ENCODE measurements at regions not wholly inside any gene's neighbourhood (a gene's known extent, or its start where the extent isn't known, plus 50 kb on each side); places are given as distances from the start of the nearest gene placed in this dataset.
"Not testable (repeated sequence)": the region's sequence is repeated elsewhere in the genome, so short reads cannot be mapped to it uniquely, and the experiment has no call there.

- DNase-seq = no peak
Observed at GRCh38 chr13:75175575-75175974, 306.4 kb downstream of the TBC1D4 start.

DNA sequence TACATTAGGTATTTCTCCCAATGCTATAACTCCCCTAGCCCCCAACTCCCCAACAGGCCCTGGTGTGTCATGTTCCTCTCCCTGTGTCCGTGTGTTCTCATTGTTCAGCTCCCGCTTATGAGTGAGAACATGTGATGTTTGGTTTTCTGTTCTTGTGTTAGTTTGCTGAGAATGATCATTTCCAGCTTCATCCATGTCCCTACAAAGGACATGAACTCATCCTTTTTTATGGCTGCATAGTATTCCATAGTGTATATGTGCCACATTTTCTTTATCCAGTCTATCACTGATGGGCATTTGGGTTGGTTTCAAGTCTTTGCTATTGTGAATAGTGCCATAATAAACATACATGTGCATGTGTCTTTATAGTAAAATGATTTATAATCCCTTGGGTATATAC, 306.9 kb downstream of the TBC1D4 start:
- not testable (repeated sequence) for DNase-seq

DNA sequence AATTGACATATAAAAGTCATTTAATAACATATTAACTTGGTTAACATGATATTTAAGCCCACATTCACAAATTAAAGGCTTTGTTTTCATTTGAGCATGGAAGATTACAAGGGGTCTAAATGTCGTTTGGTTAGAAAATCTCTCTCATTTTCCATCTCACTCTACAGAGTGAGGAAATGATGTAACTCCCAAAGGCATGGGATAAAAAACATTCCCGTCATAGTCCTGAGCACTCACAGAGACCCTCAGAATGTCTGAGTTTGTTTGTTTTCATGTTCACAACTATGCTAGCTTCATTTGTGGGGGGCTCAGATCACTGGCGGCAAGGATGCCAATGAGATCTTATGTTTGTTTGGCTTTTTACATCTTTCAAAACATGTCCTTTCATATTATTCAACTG, 307.5 kb downstream of the TBC1D4 start:
- no peak for DNase-seq

DNA sequence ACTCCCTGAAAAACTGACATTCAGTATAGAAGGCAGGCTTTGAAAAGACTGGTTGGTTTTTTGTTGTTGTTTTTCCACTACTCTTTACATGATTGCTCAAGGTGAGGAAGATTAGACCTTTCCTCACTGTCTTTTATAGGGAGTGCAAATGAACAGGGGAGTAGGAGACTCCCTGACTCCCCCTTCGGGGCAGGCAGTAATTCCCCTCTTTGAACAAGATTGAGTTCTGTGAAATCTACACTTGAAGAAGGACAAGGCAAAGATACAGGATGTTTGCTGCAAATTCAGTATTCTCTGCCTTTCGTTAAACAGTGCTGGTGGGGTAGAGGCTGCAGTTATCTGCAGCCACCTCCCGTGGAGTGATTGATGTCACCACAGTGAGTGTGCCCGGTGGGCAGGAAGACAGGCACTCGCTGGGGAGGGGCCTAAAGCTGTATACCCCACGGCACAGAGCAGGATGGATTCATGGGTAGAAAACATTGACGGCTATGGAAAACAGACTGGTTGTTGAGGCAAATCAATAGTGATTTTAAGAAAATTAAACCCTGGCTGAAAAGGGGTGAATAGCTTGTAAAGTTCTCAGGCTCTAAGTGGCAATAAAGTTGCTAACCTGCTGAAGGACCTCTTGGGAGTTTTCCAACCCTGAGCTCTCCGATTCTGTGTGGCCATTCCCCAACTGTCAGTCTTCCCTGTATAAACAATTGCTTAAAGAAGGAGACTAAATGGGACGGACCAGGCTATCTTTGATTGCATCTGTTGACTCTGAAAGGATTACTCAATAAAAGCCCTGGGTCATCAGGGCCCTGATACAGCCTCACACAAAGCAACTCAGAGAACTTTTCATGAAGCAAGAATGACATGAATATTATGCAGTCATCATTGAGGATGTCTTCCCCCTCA, 308.3 kb downstream of the TBC1D4 start:
- DNase-seq = no peak

GRCh38 chr13:75170311-75170710, 311.7 kb downstream of the TBC1D4 start:
- DNase-seq = no peak

DNA sequence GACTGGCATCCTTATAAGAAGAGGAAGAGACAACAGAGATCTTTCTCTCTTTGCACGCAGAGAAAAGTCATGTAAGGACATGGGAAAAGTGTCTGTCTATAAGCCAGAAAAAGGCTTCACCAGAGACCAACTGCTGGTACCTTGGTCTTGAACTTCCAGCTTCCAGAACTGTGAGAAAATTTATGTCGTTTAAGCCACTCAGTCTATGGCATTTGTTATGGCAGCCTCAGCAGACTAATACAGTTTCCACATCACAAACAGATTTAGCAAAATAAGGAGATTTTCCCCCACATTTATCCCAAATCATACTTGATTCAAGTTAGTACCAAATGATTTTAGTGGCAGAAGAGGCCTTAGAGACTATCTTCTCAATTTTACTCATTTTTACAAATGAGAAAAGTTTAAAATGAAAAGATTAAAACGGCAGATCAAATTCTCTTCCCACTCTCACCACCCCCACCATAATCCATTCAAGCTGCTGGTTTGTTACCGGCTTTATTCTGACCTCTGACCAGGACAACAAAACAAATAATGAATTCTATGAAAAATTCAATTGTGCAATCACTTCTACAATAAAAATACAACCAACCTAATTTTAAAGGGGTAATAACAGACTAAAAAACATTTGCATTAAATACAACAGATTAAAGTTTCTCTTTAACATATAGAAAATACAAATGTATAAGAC, 316.3 kb downstream of the TBC1D4 start:
- DNase-seq = no peak

- DNase-seq = no peak
Observed at GRCh38 chr13:75161804-75162203, 320.2 kb downstream of the TBC1D4 start.

GRCh38 chr13:75160984-75161383, 321.0 kb downstream of the TBC1D4 start:
- DNase-seq = no peak

DNA sequence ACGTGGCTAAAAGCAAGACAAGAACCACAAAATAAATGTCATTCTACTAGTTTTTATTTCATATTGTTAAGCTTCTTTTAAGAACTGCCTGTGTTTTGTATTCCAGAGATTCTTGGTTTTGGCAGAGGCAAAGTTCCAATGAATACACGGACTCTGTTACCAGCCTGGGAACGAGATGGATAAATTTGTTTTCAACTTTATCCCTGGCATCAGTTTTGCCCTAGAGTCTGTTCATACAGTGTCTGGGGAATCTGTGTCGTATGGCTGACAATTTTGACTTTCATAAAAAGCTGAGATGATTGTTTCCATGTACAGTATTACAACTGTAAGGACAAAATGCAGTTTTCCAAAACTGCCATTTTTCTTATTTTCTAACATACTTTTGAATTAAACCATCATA, 327.6 kb downstream of the TBC1D4 start:
- no peak for DNase-seq

GRCh38 chr13:75153834-75154233, 328.1 kb downstream of the TBC1D4 start:
- DNase-seq = no peak

DNA sequence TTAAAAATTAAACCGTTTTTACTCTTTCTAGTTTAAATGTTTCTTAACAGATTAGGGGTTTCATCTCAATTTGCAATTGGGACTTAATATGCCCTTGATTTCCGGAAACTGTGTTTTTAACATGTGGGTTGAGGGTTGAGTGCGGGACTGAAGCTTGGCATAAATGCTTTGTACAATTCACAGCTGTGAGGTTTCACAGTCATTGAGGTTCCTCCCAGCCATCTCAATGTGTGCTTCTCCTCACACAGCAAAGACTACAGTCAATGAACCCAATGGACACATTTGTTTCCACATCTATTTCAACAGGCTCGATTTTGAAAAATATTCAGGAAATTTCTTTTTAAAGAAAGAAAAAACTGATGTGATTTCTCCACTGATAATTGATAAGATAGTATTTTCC, 328.6 kb downstream of the TBC1D4 start:
- no peak for DNase-seq

DNA sequence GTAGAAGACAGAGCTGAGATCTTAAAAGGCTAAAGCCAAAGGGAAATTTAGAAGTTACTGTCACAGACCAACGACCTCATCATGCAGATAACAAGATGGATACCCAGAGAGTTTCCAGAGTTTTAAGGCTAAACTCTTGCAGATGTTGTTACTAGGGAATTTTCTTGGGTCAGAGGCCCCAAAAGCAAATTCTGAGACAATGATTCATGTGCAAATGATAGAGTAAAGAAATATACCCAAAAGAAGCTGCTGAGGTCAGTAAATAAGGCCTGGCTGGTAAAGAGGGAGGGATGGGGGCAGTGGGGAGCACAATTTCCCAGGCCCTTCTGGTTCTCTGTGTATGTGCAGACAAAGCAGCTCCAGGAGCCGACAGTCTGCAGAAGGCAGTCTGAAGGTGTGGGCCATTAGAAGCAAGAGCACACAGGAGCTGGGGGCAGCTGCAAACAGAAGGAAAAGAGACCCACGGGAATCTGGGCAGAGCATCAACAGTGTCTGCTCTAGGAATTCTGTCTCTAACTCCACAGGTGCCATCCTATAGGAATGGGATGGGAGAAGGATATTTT, 330.8 kb downstream of the TBC1D4 start:
- DNase-seq = no peak

GRCh38 chr13:75149776-75150175, 332.2 kb downstream of the TBC1D4 start:
- DNase-seq = no peak

GRCh38 chr13:75147946-75148345, 334.0 kb downstream of the TBC1D4 start:
- no peak for DNase-seq

- DNase-seq = no peak
Observed at GRCh38 chr13:75146436-75146835, 335.5 kb downstream of the TBC1D4 start.

DNA sequence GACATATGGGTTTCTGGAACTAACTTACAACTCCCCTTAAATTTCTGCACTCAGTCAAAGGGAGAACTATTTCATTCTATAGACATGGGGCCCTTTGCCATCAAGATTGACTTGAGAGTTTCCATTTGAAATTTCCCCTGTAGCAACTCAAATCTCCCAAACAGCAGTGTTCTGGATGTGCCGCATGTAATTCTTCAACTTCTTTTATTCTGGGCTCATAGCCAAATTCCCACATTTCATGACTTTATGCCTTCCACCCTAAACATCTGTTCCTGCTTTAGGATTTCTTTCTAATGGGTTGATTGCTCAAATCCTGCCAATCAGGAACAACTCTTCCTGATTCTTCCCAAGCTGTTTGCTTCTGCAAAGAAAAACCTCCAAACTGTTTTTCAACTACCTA, 336.0 kb downstream of the TBC1D4 start:
- DNase-seq = no peak

GRCh38 chr13:75139291-75139690, 342.7 kb downstream of the TBC1D4 start:
- no peak for DNase-seq

DNA sequence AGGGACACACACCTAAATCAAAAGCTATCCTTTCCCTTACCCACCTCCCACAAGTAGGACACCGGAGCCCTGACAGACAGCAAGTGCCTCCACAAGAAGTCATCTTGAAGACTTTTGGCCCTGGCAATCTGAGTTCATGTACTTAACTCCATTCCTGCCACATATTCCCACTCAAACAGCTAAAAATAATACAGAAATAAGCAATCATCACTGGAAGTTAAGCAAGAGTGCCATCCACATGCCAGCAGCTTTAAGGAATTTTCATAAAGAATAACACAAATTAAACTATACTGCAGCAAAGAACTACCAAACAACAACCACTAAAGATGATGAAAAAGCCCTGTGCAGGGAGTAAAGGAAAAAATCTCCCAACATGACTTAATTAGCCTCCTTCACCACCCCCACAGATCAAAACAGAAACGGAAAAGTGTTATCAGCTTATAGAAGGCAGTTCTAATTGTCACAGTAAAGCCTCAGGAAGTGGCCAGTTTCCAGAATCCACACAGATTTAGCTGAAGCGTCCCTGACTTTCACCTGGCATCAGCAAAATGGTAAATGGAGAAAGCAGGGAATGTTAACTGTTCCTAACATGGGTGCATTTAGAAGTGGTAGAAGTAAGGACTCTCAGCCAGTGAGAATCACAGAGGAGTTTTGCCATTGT, 343.9 kb downstream of the TBC1D4 start:
- no peak for DNase-seq

GRCh38 chr13:75136151-75136550, 345.8 kb downstream of the TBC1D4 start:
- DNase-seq = no peak

DNA sequence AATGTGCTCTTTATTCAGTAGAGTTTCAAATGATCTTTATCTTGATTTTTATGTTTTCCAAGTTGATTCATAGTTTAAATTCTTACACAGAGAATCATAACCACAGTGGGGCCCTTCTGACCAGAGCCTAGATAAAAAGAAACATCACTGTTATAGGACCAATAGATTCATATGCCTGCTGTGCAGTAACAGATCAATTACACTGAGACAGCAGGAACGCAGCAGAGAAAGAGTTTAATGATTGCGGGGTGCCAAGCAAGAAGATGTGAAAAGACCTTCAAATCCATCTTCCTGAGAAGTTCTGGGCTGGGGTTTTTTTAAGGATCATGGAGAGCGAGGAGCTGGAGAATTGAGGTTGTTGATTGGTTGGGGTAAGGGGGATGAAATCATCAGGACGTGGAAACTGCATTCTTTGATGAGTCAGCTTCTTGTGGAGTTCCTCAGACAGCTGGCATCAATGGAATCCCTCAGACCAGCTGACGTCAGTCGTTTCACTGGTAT, 346.6 kb downstream of the TBC1D4 start:
- DNase-seq = no peak

DNA sequence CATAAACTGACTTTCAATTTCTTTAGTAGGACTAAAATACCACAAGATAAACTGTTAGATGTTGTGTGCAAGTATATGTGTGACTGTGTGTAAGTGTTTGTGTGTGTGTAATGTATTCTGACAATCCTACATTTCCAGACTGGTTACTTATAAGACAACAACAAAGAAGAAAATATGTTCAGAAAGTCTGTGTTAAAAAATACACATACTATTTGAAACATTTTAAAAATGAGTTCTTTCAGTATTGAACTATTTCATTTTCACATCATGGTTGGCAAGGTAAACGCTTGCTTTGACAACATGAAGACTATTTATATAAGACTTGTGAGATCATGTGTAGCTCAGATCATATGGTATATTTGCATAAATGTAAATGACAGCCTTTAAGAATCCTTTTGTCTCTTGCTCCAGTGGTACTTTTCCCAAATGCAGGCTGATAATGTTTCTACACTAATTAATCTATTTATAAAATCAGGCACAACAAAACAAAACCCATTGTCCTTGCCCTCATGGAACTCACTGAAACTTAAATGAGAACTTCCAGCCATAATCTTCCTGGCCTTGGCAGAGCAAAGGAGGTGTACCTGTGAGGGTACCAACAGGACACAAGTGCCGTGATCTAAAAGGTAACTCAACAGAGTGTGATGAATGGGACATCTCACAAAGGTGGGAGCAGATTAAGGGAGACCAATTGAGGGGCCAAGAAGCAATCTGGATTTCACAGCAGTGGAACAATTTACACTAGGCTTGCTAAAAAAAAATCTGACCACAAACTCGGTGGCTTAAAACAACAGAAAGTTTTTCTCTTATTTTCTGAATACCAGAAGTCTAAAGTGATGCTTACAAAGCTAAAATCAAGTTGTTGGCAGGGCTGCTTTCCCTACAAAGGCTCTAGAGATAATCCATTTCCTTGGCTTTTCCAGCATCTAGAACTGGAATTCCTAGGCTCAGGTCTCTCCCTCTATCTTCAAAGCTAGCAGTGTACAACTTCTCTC, 349.0 kb downstream of the TBC1D4 start:
- DNase-seq = no peak

DNA sequence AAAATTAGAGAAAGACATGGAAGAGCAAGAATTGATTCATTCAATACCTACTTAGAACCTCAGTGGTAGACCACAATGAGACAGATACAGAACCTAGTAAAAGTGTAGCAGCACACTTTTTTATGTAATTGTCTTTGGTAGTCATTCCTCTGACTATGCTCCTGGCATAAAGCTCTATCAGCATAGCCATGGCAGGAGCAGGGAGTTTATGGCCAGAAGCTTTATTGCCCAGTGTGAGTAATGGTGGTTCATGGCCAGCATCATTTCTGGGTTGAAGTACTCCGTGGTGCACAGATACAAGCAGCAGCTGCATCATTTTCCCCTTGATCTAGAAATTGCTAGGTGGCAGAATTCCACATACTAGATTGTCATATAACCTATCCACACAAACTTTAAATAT, 352.6 kb downstream of the TBC1D4 start:
- DNase-seq = no peak
